Body of pancreas (tissue), 4 donors: ENCODE measurements at regions not wholly inside any gene's neighbourhood (a gene's known extent, or its start where the extent isn't known, plus 50 kb on each side); places are given as distances from the start of the nearest gene placed in this dataset.

Experiments used
- ATAC-seq: fragments of 150-250 bp; one replicate; pipeline ENCODE4 v1.9.1; 2016
- DNase-seq, 4 donors: peaks; one replicate each; pipeline ENCODE4 v3.0.0-alpha.2; 2019
- H3K27ac ChIP-seq, 4 donors: fragments of 200-600 bp; sonication (generic); 1 replicate in 3 of 4; 2 replicates in 1 of 4; pipeline versions ENCODE4 v1.5.1 to v1.6.1; 2016 to 2019; ENCODE audit warnings: mild to moderate bottlenecking in 1 of 4, mixed read lengths in 1 of 4, moderate library complexity in 1 of 4
- H3K27me3 ChIP-seq, 2 donors: fragments of 200-600 bp; sonication (generic); one replicate each; pipeline ENCODE4 v1.6.0; 2016; ENCODE audit warnings: mild to moderate bottlenecking in 1 of 2
- H3K36me3 ChIP-seq, 2 donors: fragments of 200-600 bp; sonication (generic); replicated peaks in 1 of 2; 2 replicates each; pipeline ENCODE4 v1.5.1; 2016; ENCODE audit warnings: low read depth in 2 of 2; ENCODE audit not compliant: insufficient read depth in 1 of 2
- H3K4me1 ChIP-seq: fragments of 200-600 bp; sonication (generic); one replicate; pipeline ENCODE4 v1.6.0; 2016
- H3K4me3 ChIP-seq, 2 donors: fragments of 200-600 bp; sonication (generic); 1 replicate in 1 of 2; 2 replicates in 1 of 2; pipeline ENCODE4 v1.5.1; 2016 to 2019
- H3K9me3 ChIP-seq, 3 donors: fragments of 200-600 bp; sonication (generic); 1 replicate in 2 of 3; 2 replicates in 1 of 3; pipeline ENCODE4 v1.5.1; 2016
- CTCF ChIP-seq, 7 experiments: fragments of 450-650 bp in 4 of 7; fragments of 200-600 bp in 3 of 7; sonication (generic) in 3 of 7; IDR thresholded peaks; one replicate each; pipeline ENCODE4 v1.5.1; 2016 to 2019; ENCODE audit warnings: antibody characterized with exemption in 7 of 7
- POLR2A ChIP-seq, 3 donors: fragments of 450-650 bp; IDR thresholded peaks; one replicate each; pipeline ENCODE4 v1.6.1; 2016; ENCODE audit warnings: antibody characterized with exemption in 3 of 3, mild to moderate bottlenecking in 2 of 3
- WGBS, 2 donors: methylation state at CpG; one replicate each; pipeline ENCODE4 v1.1.5; 2017; 5-methylcytosine and 5-hydroxymethylcytosine counted together
- intact Hi-C: fragments of 100-400 bp; cut with DNase I; formaldehyde crosslinking; loops from one replicate; pipeline ENCODE4 v1.15.1; 2023

GRCh38 chr2:145625111-145625510 is 1105.2 kb upstream of the ZEB2 start:
- no peak for DNase-seq
- Histone ChIP-seq H3K4me3 (no peak overlapping the region), H3K27me3 (no peaks in the 10 kb centered on the region), H3K27ac (no peak overlapping the region), H3K4me1 (no peaks in the 10 kb centered on the region), H3K9me3 (no peaks in the 10 kb centered on the region), H3K36me3 (no peaks in the 10 kb centered on the region)
- WGBS, 2 donors = 85 to 92% methylated on average over 1 of the region's 1 CpG
- TF ChIP-seq CTCF (IDR thresholded peaks at IDR 0.05) (no peak), POLR2A (IDR thresholded peaks at IDR 0.05) (no peak)
- intact Hi-C loops = no loop called here
- no peak for ATAC-seq

- intact Hi-C loops = no loop called here
- TF ChIP-seq CTCF (IDR thresholded peaks at IDR 0.05) (no peak), POLR2A (IDR thresholded peaks at IDR 0.05) (no peak)
- 79 to 83% methylated on average over 3 of the region's 3 CpGs for WGBS, 2 donors
- no peaks in the 10 kb centered on the region for H3K36me3 ChIP-seq
- H3K27ac ChIP-seq = no peak overlapping the region
- H3K27me3 ChIP-seq = no peaks in the 10 kb centered on the region
- no peak overlapping the region for H3K4me3 ChIP-seq
- H3K9me3 ChIP-seq = no peaks in the 10 kb centered on the region
- no peak for DNase-seq
- ATAC-seq = no peak
- no peaks in the 10 kb centered on the region for H3K4me1 ChIP-seq
These were observed 1103.2 kb upstream of the ZEB2 start for GRCh38 chr2:145623136-145623535.

- DNase-seq (no peak), ATAC-seq (no peak)
- TF ChIP-seq POLR2A (IDR thresholded peaks at IDR 0.05) = no peak
- no peak for TF ChIP-seq CTCF (IDR thresholded peaks at IDR 0.05)
- no peak overlapping the region for H3K27ac ChIP-seq
- no peaks in the 10 kb centered on the region for H3K36me3 ChIP-seq
- no peaks in the 10 kb centered on the region for H3K27me3 ChIP-seq
- WGBS, 2 donors = 78 to 84% methylated on average over 2 of the region's 2 CpGs
- no peaks in the 10 kb centered on the region for H3K9me3 ChIP-seq
- no peak overlapping the region for H3K4me3 ChIP-seq
- no peaks in the 10 kb centered on the region for H3K4me1 ChIP-seq
- intact Hi-C loops = no loop called here
These were observed 1102.4 kb upstream of the ZEB2 start for GRCh38 chr2:145622285-145622684.

- intact Hi-C loops = no loop called here
- ATAC-seq = no peak
- Histone ChIP-seq H3K27ac (no peak overlapping the region), H3K4me3 (no peak overlapping the region), H3K9me3 (no peaks in the 10 kb centered on the region), H3K4me1 (no peaks in the 10 kb centered on the region), H3K36me3 (no peaks in the 10 kb centered on the region), H3K27me3 (no peaks in the 10 kb centered on the region)
- 60 to 66% methylated on average over 2 of the region's 2 CpGs for WGBS, 2 donors
- no peak for DNase-seq
- no peak for TF ChIP-seq POLR2A (IDR thresholded peaks at IDR 0.05)
- TF ChIP-seq CTCF (IDR thresholded peaks at IDR 0.05) = no peak
These were observed 1098.0 kb upstream of the ZEB2 start for GRCh38 chr2:145617906-145618305.

- ATAC-seq = no peak
- 86 to 87% methylated on average over 1 of the region's 1 CpG for WGBS, 2 donors
- intact Hi-C loops = no loop called here
These were observed 1097.5 kb upstream of the ZEB2 start for GRCh38 chr2:145617420-145617819.

More at GRCh38 chr2:145617420-145617819, 1097.5 kb upstream of the ZEB2 start:
- Histone ChIP-seq H3K36me3 (no peaks in the 10 kb centered on the region), H3K4me3 (no peak overlapping the region), H3K27ac (no peak overlapping the region), H3K27me3 (no peaks in the 10 kb centered on the region), H3K4me1 (no peaks in the 10 kb centered on the region), H3K9me3 (no peaks in the 10 kb centered on the region)
- DNase-seq = no peak
- TF ChIP-seq POLR2A (IDR thresholded peaks at IDR 0.05) = no peak
